ENCODE measurements at regions not wholly inside any gene's neighbourhood (a gene's known extent, or its start where the extent isn't known, plus 50 kb on each side); places are given as distances from the start of the nearest gene placed in this dataset.

DNA sequence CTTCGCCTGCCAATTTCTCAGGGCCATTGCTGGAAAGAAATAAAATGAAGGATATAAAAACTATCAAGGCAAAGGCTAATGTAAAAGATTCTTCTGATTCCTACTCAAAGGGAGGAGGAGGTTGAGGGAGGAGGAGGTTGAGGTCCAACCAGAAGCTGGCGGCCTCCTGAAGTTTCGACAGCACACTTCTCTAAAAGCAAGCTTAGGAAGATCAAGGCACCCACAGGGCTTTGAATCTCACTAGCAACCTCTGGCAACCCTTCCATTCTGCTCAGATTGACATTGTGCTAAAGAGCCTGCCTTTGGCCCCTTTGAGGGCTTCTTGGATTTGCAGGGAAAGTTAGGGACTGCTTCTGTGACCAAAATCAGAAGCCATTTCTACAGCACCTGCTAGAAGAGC, 81.5 kb upstream of the TNRC6C start:
- TF ChIP-seq POLR2A (IDR thresholded peaks at IDR 0.05) = no peak
- TF ChIP-seq, protein P1, sequence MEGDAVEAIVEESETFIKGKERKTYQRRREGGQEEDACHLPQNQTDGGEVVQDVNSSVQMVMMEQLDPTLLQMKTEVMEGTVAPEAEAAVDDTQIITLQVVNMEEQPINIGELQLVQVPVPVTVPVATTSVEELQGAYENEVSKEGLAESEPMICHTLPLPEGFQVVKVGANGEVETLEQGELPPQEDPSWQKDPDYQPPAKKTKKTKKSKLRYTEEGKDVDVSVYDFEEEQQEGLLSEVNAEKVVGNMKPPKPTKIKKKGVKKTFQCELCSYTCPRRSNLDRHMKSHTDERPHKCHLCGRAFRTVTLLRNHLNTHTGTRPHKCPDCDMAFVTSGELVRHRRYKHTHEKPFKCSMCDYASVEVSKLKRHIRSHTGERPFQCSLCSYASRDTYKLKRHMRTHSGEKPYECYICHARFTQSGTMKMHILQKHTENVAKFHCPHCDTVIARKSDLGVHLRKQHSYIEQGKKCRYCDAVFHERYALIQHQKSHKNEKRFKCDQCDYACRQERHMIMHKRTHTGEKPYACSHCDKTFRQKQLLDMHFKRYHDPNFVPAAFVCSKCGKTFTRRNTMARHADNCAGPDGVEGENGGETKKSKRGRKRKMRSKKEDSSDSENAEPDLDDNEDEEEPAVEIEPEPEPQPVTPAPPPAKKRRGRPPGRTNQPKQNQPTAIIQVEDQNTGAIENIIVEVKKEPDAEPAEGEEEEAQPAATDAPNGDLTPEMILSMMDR (IDR thresholded peaks at IDR 0.05) = no peak

All from vagina (tissue), 2 donors.